Skeletal muscle tissue (tissue), 3 donors: ENCODE measurements at regions not wholly inside any gene's neighbourhood (a gene's known extent, or its start where the extent isn't known, plus 50 kb on each side); places are given as distances from the start of the nearest gene placed in this dataset.

ENCODE experiments used
- H3K27ac ChIP-seq: one replicate; pipeline ENCODE4 v1.7.0; 2013; ENCODE audit warnings: mild to moderate bottlenecking, low read depth, low read length, inconsistent platforms
- H3K27me3 ChIP-seq, 3 donors: one replicate each; pipeline ENCODE4 v1.7.0; 2013; ENCODE audit warnings: low read length in 3 of 3; ENCODE audit not compliant: control insufficient read depth in 3 of 3, insufficient read depth in 3 of 3
- H3K36me3 ChIP-seq, 3 donors: one replicate each; pipeline ENCODE4 v1.7.0; 2013; ENCODE audit warnings: low read length in 3 of 3; ENCODE audit not compliant: control insufficient read depth in 3 of 3, insufficient read depth in 3 of 3
- H3K4me1 ChIP-seq, 3 donors: one replicate each; pipeline ENCODE4 v1.7.0; 2013; ENCODE audit warnings: low read length in 3 of 3, mild to moderate bottlenecking in 3 of 3; ENCODE audit not compliant: control insufficient read depth in 3 of 3, insufficient read depth in 3 of 3
- H3K4me3 ChIP-seq, 3 donors: one replicate each; pipeline ENCODE4 v1.7.0; 2013; ENCODE audit warnings: low read length in 3 of 3
- H3K9ac ChIP-seq, 3 donors: one replicate each; pipeline ENCODE4 v1.7.0; 2013; ENCODE audit warnings: low read length in 3 of 3, mild to moderate bottlenecking in 3 of 3, moderate library complexity in 2 of 3, low read depth in 1 of 3
- H3K9me3 ChIP-seq, 3 donors: one replicate each; pipeline ENCODE4 v1.7.0; 2013; ENCODE audit warnings: low read length in 3 of 3; ENCODE audit not compliant: control insufficient read depth in 3 of 3
- donor health status: Osteomylitis.

DNA sequence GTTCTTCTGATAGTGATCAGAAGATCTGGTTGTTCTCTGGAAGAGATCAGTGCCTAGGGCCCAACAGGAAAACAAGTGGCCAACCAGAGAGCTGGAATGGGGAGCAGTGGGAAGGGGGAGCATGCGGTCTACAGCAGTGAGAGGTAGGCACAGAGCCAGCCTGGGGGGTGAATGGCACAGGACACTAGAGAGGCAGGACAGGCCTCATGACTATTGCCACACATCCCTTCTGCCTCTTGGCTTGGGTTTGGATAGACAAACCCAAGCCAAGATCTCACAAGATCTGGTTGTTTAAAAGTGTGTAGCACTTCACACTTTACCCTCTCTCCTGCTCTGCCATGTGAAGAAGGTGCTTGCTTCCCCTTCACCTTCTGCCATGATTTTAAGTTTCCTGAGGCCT is 224.4 kb downstream of the ARHGAP12 start:
- Histone ChIP-seq H3K36me3 (no peaks in the 10 kb centered on the region), H3K4me3 (no peak overlapping the region), H3K9me3 (no peaks in the 10 kb centered on the region), H3K4me1 (peaks cover 54 to 58% (median 56%) of the 10 kb centered on the region in 3 donors), H3K9ac (no peak overlapping the region), H3K27ac (no peak overlapping the region), H3K27me3 (no peaks in the 10 kb centered on the region)

DNA sequence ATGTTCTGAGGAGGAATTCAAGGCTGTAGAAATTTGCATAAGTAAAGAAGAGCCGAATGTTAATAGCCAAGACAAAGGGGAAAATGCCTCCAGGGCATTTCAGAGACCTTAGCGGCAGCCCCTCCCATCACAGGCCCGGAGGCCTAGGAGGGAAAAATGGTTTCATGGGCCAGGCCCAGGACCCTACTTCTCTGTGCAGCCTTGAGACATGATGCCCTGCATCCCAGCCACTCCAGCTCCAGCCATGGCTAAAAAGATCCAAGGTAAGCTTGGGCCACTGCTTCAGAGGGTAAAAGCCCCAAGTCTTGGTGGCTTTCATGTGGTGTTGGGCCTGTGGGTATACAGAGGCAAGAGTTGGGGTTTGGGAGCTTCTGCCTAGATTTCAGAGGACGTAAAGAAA is 225.7 kb downstream of the ARHGAP12 start:
- Histone ChIP-seq H3K9ac (no peak overlapping the region), H3K27me3 (no peaks in the 10 kb centered on the region), H3K4me1 (peaks cover 55 to 57% (median 57%) of the 10 kb centered on the region in 3 donors), H3K9me3 (no peaks in the 10 kb centered on the region), H3K27ac (no peak overlapping the region), H3K36me3 (no peaks in the 10 kb centered on the region), H3K4me3 (no peak overlapping the region)

DNA sequence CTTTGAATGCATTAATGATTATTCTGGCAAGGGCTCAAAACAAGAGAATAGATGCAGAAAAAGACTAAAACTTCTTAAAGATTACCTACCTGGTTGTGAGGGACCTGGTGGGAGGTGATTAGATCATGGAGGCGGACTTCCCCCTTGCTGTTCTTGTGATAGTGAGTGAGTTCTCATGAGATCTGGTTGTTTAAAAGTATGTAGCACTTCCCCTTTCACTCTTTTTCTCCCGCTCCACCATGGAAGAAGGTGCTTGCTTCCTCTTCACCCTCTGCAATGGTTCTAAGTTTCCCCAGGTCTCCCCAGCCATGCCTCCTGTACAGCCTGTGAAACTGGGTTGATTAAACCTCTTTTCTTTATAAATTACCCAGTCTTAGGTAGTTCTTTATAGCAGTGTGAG is 226.6 kb downstream of the ARHGAP12 start:
- no peaks in the 10 kb centered on the region for H3K36me3 ChIP-seq
- H3K9me3 ChIP-seq: no peaks in the 10 kb centered on the region
- peaks cover 56 to 60% (median 56%) of the 10 kb centered on the region in 3 donors for H3K4me1 ChIP-seq
- no peaks in the 10 kb centered on the region for H3K27me3 ChIP-seq
- H3K27ac ChIP-seq: no peak overlapping the region
- no peak overlapping the region for H3K4me3 ChIP-seq
- H3K9ac ChIP-seq: no peak overlapping the region

DNA sequence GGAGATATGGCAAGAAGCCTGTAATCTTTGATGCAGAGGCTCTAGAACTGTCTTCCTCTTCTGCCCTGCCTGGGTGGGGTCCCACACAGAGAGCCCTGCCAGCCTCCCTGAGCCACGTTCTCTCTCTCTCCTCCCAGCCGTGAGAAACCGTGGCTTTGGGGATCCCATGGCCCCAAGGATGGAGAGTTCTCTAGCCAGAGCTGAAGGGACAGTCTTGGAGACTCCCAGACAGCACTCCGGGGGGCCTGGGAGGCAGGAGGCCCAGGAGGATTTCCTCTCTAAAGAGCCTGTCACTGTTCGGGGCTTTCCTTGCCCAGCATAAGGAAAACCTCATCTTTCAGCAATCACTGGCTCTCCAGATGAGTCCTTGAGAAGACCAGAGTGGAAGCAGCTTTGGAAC is 227.1 kb downstream of the ARHGAP12 start:
- no peaks in the 10 kb centered on the region for H3K9me3 ChIP-seq
- H3K4me3 ChIP-seq: no peak overlapping the region
- H3K36me3 ChIP-seq: no peaks in the 10 kb centered on the region
- peak overlapping the region in 1 of 3 donors; percentile 18 for H3K9ac ChIP-seq
- no peaks in the 10 kb centered on the region for H3K27me3 ChIP-seq
- peak overlapping the region; percentile 41 for H3K27ac ChIP-seq
- peaks cover 53 to 56% (median 54%) of the 10 kb centered on the region in 3 donors for H3K4me1 ChIP-seq

DNA sequence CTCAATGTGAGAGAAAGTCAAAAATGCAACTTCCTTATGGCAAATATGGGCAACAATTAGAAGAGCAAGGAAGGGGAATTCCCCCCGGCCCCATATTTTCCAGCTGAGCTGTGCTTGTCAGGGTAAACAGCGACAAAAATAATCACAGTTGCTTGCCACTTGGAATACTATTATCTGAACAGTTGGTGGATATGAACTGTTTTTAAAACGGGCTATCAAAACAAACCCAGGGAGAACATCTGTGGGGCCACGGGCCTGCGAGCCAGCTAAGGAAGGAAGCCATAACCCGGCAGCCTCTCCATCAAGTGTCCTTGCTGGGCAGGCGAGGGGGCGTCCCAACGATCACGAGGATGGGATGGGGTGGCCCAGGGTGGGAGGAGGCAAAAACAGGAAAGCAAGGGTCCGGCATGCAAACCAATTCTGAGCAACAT is 228.4 kb downstream of the ARHGAP12 start:
- no peaks in the 10 kb centered on the region for H3K36me3 ChIP-seq
- no peaks in the 10 kb centered on the region for H3K27me3 ChIP-seq
- H3K9ac ChIP-seq: no peak overlapping the region
- H3K4me3 ChIP-seq: no peak overlapping the region
- peak overlapping the region; percentile 90 for H3K27ac ChIP-seq
- no peaks in the 10 kb centered on the region for H3K9me3 ChIP-seq
- H3K4me1 ChIP-seq: peaks cover 48 to 52% (median 50%) of the 10 kb centered on the region in 3 donors

DNA sequence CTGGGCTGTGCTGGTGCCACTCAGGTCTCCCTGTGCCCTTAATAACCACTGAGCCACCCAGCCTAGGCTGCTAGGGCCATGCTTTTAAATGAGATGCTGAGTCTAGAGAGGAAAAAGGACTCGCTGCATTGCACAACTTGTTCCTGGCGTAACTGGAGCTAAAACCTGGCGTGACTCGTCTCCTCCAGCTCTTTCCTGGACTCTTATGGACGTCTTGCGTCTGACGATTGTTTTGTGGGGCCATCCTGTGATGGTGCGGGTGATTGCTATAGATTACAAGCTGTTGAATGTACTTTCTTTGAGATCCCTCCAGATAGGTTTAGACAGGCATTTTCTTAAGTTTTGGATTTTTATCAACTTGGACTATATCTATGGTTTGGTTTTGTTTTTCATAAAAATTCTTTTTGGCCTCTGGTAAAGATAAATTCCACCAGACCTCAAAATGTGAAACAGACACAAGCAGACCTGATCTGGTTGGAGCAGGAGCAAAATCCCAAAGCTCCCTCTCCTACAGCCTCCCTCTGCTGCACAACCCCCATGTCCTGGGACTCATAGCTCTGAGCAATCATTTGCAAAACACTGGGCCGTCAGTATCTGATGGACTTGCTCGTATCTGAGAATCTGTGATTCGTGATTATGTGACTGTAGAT is 230.3 kb downstream of the ARHGAP12 start:
- Histone ChIP-seq H3K9me3 (no peaks in the 10 kb centered on the region), H3K4me3 (peak overlapping the region; percentile 1 to 60 (median 43)), H3K27ac (peak overlapping the region; percentile 90), H3K36me3 (no peaks in the 10 kb centered on the region), H3K4me1 (peaks cover 47 to 53% (median 53%) of the 10 kb centered on the region in 3 donors), H3K9ac (peak overlapping the region; percentile 51 to 80 (median 52)), H3K27me3 (no peaks in the 10 kb centered on the region)

DNA sequence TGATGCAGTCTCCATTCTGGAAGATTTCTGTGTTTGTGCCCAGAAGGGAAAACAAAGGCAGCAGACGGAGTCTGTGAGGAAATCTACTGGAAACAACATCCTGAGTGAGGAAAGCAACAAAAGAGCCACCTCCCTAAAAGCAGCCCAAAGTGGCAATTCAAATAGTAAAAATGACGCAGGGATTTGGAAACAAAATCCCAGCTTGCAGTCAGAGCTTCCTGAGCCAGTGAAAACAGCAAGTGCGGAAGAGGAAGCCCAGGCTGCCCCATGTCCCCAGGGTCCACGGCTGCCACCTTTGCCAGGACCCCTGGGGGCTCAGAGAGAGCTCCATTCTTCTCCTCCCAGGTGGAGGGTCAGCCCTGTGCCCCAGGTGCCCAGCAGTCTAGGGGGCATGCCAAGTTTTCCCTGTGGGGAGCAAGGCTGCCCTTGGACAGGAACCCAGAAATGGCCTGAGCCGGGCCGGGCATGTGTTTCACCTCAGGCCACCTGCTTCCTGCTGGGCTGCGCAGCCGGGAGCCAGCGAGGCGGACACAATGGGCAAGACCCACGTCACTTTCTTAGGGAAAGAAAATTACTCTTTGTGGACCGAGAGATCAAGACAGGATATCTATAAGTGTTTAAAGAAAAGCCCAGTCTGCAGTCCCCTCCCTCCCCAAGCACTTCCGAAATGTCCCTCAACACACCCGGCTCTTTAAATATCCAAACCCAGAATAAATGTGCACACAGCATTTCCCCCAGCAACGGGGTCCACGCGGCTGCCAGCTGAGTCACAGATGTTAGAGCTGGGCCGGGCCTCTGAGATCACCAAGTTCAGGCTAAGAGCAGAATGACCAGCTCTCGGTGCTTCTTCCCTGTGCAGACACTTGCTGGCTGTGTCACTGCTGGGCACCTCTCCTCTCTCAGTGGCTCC is 231.1 kb downstream of the ARHGAP12 start:
- Histone ChIP-seq H3K9me3 (no peaks in the 10 kb centered on the region), H3K9ac (peak overlapping the region; percentile 52 to 80 (median 75)), H3K36me3 (no peaks in the 10 kb centered on the region), H3K27ac (peak overlapping the region; percentile 90), H3K27me3 (no peaks in the 10 kb centered on the region), H3K4me1 (peaks cover 47 to 53% (median 53%) of the 10 kb centered on the region in 3 donors), H3K4me3 (peak overlapping the region; percentile 4 to 60 (median 43))

DNA sequence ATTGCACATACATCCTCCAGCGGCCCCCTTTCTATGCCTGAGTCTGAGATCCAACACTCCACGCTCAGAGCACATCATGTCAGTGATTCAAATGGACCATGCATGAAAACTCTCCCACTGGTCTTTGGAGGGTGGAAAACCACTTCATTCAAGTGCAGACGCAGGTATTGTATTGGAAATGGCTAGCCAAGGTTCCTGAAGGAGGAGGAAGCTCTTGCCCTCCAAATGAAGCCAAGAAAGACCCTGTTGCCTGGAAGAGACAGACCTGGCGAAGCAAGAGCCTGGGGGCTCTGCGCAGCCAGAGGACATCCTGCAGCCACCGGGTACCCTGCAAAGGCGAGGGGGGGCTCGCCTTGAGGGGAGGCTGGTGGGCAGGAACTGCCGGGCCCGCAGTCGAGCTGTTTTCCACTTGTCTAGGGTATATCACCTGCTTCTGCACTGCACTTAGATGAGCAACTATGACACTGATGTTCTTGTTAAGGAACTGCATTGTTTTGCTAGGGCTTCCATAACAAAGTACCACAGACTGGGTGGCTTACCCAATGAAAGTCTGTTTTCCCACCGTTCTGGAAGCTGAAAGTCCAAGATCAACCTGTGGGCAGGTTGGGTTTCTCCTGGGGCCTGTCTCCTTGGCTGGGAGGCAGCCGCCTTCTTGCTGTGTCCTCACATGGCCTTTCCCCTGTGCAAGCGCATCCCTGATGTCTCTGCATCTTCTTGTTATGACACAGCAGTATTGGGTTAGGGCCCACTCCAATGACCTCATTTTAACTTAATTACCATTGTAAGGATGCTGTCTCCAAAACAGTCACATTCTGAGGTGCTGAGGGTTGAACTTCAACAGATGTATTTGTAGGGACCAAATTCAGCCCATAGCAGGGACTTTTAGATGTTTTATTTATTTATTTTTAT is 233.4 kb downstream of the ARHGAP12 start:
- Histone ChIP-seq H3K9ac (no peak overlapping the region), H3K27ac (no peak overlapping the region), H3K4me3 (no peak overlapping the region), H3K36me3 (no peaks in the 10 kb centered on the region), H3K27me3 (no peaks in the 10 kb centered on the region), H3K9me3 (no peaks in the 10 kb centered on the region), H3K4me1 (peaks cover 38 to 45% (median 38%) of the 10 kb centered on the region in 3 donors)

DNA sequence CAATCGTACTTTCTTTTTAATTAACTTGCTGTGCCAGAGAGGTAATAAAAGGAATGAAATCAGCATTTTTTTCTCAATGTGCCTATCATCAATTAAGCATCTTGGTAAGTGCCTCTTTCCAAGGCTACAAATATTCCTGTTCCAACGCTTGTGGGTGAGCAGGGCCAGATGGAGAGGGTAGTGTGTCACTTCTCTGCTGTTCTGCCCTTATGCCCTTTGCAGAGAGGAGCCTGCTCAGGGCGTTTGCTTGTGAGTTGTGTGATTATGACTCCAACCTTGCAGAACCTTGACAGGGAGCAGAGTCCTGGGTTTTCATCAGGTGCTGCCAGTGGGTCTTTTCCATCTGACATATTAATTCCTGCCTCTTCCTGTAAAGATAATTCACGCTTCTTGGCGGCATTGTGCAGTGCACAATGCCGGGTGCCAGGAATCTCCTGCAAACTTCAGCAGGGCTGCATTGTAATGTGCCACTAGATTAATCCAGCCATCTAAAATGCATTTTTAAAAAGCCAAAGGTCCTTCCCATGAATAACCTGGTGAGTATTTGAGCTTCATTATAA is 234.4 kb downstream of the ARHGAP12 start:
- no peak overlapping the region for H3K4me3 ChIP-seq
- H3K36me3 ChIP-seq: no peaks in the 10 kb centered on the region
- no peak overlapping the region for H3K9ac ChIP-seq
- H3K4me1 ChIP-seq: peaks cover 29 to 36% (median 30%) of the 10 kb centered on the region in 3 donors
- no peaks in the 10 kb centered on the region for H3K27me3 ChIP-seq
- H3K27ac ChIP-seq: no peak overlapping the region
- H3K9me3 ChIP-seq: no peaks in the 10 kb centered on the region
